ENCODE measurements at regions not wholly inside any gene's neighbourhood (a gene's known extent, or its start where the extent isn't known, plus 50 kb on each side); places are given as distances from the start of the nearest gene placed in this dataset.
"Not testable (repeated sequence)": the region's sequence is repeated elsewhere in the genome, so short reads cannot be mapped to it uniquely, and the experiment has no call there.

GRCh38 chr10:3924344-3924743 lies 139.3 kb upstream of the KLF6 start:
- WGBS, 2 donors, result 69 to 76% methylated on average over 5 of the region's 5 CpGs
- intact Hi-C loops (cut with DNase I; ENCODE audit: low total_unique reads), result no loop called here
- Histone ChIP-seq H3K27ac (no peak overlapping the region), H3K36me3 (ENCODE audit: low read depth, missing control alignments) (no peaks in the 10 kb centered on the region), H3K4me1 (peaks cover 3% of the 10 kb centered on the region), H3K27me3 (no peaks in the 10 kb centered on the region), H3K4me3 (no peak overlapping the region), H3K9me3 (no peaks in the 10 kb centered on the region)
- DNase-seq, result no peak
- no peak for TF ChIP-seq POLR2A (IDR thresholded peaks at IDR 0.05)

- Histone ChIP-seq H3K36me3 (ENCODE audit: low read depth, missing control alignments) (no peaks in the 10 kb centered on the region), H3K4me3 (no peak overlapping the region), H3K27me3 (no peaks in the 10 kb centered on the region), H3K27ac (no peak overlapping the region), H3K9me3 (no peaks in the 10 kb centered on the region), H3K4me1 (peaks cover 4% of the 10 kb centered on the region)
- DNase-seq, result no peak
- TF ChIP-seq CTCF (IDR thresholded peaks at IDR 0.05), result no peak
- no peak for TF ChIP-seq POLR2A (IDR thresholded peaks at IDR 0.05)
- WGBS, 2 donors, result 61 to 70% methylated on average over 4 of the region's 4 CpGs
- intact Hi-C loops (cut with DNase I; ENCODE audit: low total_unique reads), result no loop called here
Measured at GRCh38 chr10:3923033-3923432, 138.0 kb upstream of the KLF6 start.

- DNase-seq, result no peak
- intact Hi-C loops (cut with DNase I; ENCODE audit: low total_unique reads), result no loop called here
- TF ChIP-seq CTCF (IDR thresholded peaks at IDR 0.05) (no peak), POLR2A (IDR thresholded peaks at IDR 0.05) (no peak)
- Histone ChIP-seq H3K27me3 (no peaks in the 10 kb centered on the region), H3K9me3 (no peaks in the 10 kb centered on the region), H3K27ac (no peak overlapping the region), H3K36me3 (ENCODE audit: low read depth, missing control alignments) (no peaks in the 10 kb centered on the region), H3K4me3 (no peak overlapping the region), H3K4me1 (peaks cover 4% of the 10 kb centered on the region)
- WGBS, 2 donors, result 28 to 41% methylated on average over 3 of the region's 3 CpGs
Measured at GRCh38 chr10:3919709-3920308, 134.8 kb upstream of the KLF6 start.

- H3K9me3 ChIP-seq; DNase-seq; H3K36me3 ChIP-seq (ENCODE audit: low read depth, missing control alignments); H3K4me3 ChIP-seq; H3K27me3 ChIP-seq; intact Hi-C loops (cut with DNase I; ENCODE audit: low total_unique reads); H3K27ac ChIP-seq; H3K4me1 ChIP-seq: not testable (repeated sequence)
- WGBS, 2 donors, result 78% methylated on average over 6 of the region's 6 CpGs
Measured at GRCh38 chr10:3917392-3917791, 132.4 kb upstream of the KLF6 start.

GRCh38 chr10:3914733-3915132 lies 129.7 kb upstream of the KLF6 start:
- WGBS, 2 donors, result 83 to 90% methylated on average over 5 of the region's 5 CpGs
- H3K27me3 ChIP-seq, result no peaks in the 10 kb centered on the region
- H3K36me3 ChIP-seq (ENCODE audit: low read depth, missing control alignments), result no peaks in the 10 kb centered on the region
- no peak overlapping the region for H3K27ac ChIP-seq
- TF ChIP-seq CTCF (IDR thresholded peaks at IDR 0.05) (no peak), POLR2A (IDR thresholded peaks at IDR 0.05) (no peak)
- intact Hi-C loops (cut with DNase I; ENCODE audit: low total_unique reads), result no loop called here
- no peak for DNase-seq
- no peak overlapping the region for H3K4me3 ChIP-seq
- no peaks in the 10 kb centered on the region for H3K9me3 ChIP-seq
- H3K4me1 ChIP-seq, result peaks cover 4% of the 10 kb centered on the region

GRCh38 chr10:3911713-3912442 lies 126.9 kb upstream of the KLF6 start:
- Histone ChIP-seq H3K4me1 (no peaks in the 10 kb centered on the region), H3K9me3 (no peaks in the 10 kb centered on the region), H3K27ac (no peak overlapping the region), H3K4me3 (no peak overlapping the region), H3K27me3 (no peaks in the 10 kb centered on the region), H3K36me3 (ENCODE audit: low read depth, missing control alignments) (no peaks in the 10 kb centered on the region)
- no peak for DNase-seq
- 61 to 67% methylated on average over 13 of the region's 13 CpGs for WGBS, 2 donors
- TF ChIP-seq CTCF (IDR thresholded peaks at IDR 0.05) (no peak), POLR2A (IDR thresholded peaks at IDR 0.05) (no peak)
- intact Hi-C loops (cut with DNase I; ENCODE audit: low total_unique reads), result no loop called here

All from testis (tissue), 2 donors.